ENCODE measurements at regions not wholly inside any gene's neighbourhood (a gene's known extent, or its start where the extent isn't known, plus 50 kb on each side); places are given as distances from the start of the nearest gene placed in this dataset.
"Not testable (repeated sequence)": the region's sequence is repeated elsewhere in the genome, so short reads cannot be mapped to it uniquely, and the experiment has no call there.

GRCh38 chr17:45651145-45651709 is 132.9 kb upstream of the CRHR1 start:
- no peak for DNase-seq

GRCh38 chr17:45653616-45654015 is 130.5 kb upstream of the CRHR1 start:
- no peak for DNase-seq

GRCh38 chr17:45656527-45657181 is 127.5 kb upstream of the CRHR1 start:
- DNase-seq, result no peak

GRCh38 chr17:45660474-45660873 is 123.6 kb upstream of the CRHR1 start:
- no peak for DNase-seq

- no peak for DNase-seq
Observed at GRCh38 chr17:45662432-45662831, 121.7 kb upstream of the CRHR1 start.

- no peak for DNase-seq
Observed at GRCh38 chr17:45663772-45664171, 120.3 kb upstream of the CRHR1 start.

GRCh38 chr17:45664921-45665320 is 119.2 kb upstream of the CRHR1 start:
- DNase-seq, result no peak

- DNase-seq, result no peak
Observed at GRCh38 chr17:45666046-45666600, 118.0 kb upstream of the CRHR1 start.

- DNase-seq, result no peak
Observed at GRCh38 chr17:45666641-45667040, 117.5 kb upstream of the CRHR1 start.

- DNase-seq, result no peak
Observed at GRCh38 chr17:45667591-45668171, 116.4 kb upstream of the CRHR1 start.

- DNase-seq, result no peak
Observed at GRCh38 chr17:45668316-45668715, 115.8 kb upstream of the CRHR1 start.

GRCh38 chr17:45672301-45672700 is 111.8 kb upstream of the CRHR1 start:
- DNase-seq, result peak; percentile 98

GRCh38 chr17:45672792-45673191 is 111.3 kb upstream of the CRHR1 start:
- no peak for DNase-seq

- not testable (repeated sequence) for DNase-seq
Observed at GRCh38 chr17:45673759-45674158, 110.4 kb upstream of the CRHR1 start.

GRCh38 chr17:45675012-45675411 is 109.1 kb upstream of the CRHR1 start:
- no peak for DNase-seq

- DNase-seq, result no peak
Observed at GRCh38 chr17:45675892-45676291, 108.2 kb upstream of the CRHR1 start.

GRCh38 chr17:45676695-45677094 is 107.4 kb upstream of the CRHR1 start:
- DNase-seq, result no peak

GRCh38 chr17:45677770-45678169 is 106.3 kb upstream of the CRHR1 start:
- no peak for DNase-seq

GRCh38 chr17:45679426-45679825 is 104.7 kb upstream of the CRHR1 start:
- DNase-seq, result no peak

- no peak for DNase-seq
Observed at GRCh38 chr17:45680360-45680759, 103.8 kb upstream of the CRHR1 start.

- no peak for DNase-seq
Observed at GRCh38 chr17:45681706-45682105, 102.4 kb upstream of the CRHR1 start.

GRCh38 chr17:45686250-45686649 is 97.9 kb upstream of the CRHR1 start:
- no peak for DNase-seq

- DNase-seq, result no peak
Observed at GRCh38 chr17:45687594-45687993, 96.5 kb upstream of the CRHR1 start.

- no peak for DNase-seq
Observed at GRCh38 chr17:45688353-45688752, 95.8 kb upstream of the CRHR1 start.

Measured in SHP77 treated with DMSO at 0.1 percent for 48 hours (cell line).